Lower lobe of right lung (tissue), 2 donors: ENCODE measurements at regions not wholly inside any gene's neighbourhood (a gene's known extent, or its start where the extent isn't known, plus 50 kb on each side); places are given as distances from the start of the nearest gene placed in this dataset.

Experiments used
- ATAC-seq, 2 donors: fragments of 200-7000 bp; cut with Tn5 transposase; one replicate each; pipeline ENCODE4 v1.9.1; 2020 to 2022; ENCODE audit warnings: mild to moderate bottlenecking in 2 of 2, moderate library complexity in 2 of 2
- DNase-seq: peaks from one replicate; pipeline ENCODE4 v3.0.0-alpha.2; 2020
- H3K27ac ChIP-seq: fragments of 200-600 bp; one replicate; pipeline ENCODE4 v1.8.0; 2022
- H3K27me3 ChIP-seq: fragments of 200-600 bp; one replicate; pipeline ENCODE4 v1.8.0; 2022; ENCODE audit warnings: low read depth
- H3K36me3 ChIP-seq: fragments of 200-600 bp; one replicate; pipeline ENCODE4 v1.8.0; 2022; ENCODE audit warnings: mild to moderate bottlenecking
- H3K4me1 ChIP-seq: fragments of 200-600 bp; one replicate; pipeline ENCODE4 v1.8.0; 2022
- H3K4me3 ChIP-seq: fragments of 200-600 bp; one replicate; pipeline ENCODE4 v1.8.0; 2022; ENCODE audit warnings: mild to moderate bottlenecking
- H3K9me3 ChIP-seq: fragments of 200-600 bp; one replicate; pipeline ENCODE4 v1.8.0; 2022
- intact Hi-C: fragments of 100-400 bp; cut with DNase I; formaldehyde crosslinking; loops from one replicate; pipeline ENCODE4 v1.11.0; 2022
- TF ChIP-seq, protein P1 (sequence below): fragments of 200-600 bp; IDR thresholded peaks from one replicate; pipeline ENCODE4 v1.8.0; 2022; ENCODE audit warnings: antibody characterized with exemption, mild to moderate bottlenecking
- donor health status: DM: no; HTN: yes; CAD: no; lungs with severe emphysema.

DNA sequence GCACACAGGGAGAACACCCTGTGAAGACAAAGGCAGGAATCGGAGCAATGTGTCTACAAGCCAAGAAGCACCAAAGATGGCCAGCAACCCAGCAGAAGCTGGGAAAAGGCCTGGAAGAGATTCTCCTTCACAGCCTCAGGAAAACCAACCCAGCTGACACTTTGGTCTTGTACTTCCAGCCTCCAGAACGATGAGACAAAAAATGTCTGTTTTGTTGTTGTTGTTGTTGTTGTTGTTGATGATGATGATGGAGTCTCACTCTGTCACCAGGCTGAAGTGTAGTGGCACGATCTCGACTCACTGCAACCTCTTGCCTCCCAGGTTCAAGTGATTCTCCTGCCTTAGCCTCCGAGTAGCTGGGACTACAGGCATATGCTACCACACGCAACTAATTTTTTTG, 157.3 kb downstream of the ETS2 start:
- H3K4me1 ChIP-seq = peaks cover 27% of the 10 kb centered on the region
- TF ChIP-seq, protein P1, sequence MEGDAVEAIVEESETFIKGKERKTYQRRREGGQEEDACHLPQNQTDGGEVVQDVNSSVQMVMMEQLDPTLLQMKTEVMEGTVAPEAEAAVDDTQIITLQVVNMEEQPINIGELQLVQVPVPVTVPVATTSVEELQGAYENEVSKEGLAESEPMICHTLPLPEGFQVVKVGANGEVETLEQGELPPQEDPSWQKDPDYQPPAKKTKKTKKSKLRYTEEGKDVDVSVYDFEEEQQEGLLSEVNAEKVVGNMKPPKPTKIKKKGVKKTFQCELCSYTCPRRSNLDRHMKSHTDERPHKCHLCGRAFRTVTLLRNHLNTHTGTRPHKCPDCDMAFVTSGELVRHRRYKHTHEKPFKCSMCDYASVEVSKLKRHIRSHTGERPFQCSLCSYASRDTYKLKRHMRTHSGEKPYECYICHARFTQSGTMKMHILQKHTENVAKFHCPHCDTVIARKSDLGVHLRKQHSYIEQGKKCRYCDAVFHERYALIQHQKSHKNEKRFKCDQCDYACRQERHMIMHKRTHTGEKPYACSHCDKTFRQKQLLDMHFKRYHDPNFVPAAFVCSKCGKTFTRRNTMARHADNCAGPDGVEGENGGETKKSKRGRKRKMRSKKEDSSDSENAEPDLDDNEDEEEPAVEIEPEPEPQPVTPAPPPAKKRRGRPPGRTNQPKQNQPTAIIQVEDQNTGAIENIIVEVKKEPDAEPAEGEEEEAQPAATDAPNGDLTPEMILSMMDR = no peak
- H3K36me3 ChIP-seq = no peaks in the 10 kb centered on the region
- H3K27ac ChIP-seq = no peak overlapping the region
- H3K4me3 ChIP-seq = no peak overlapping the region
- H3K27me3 ChIP-seq = no peaks in the 10 kb centered on the region
- DNase-seq = no peak
- no peak for ATAC-seq
- intact Hi-C loops = no loop called here
- no peaks in the 10 kb centered on the region for H3K9me3 ChIP-seq

DNA sequence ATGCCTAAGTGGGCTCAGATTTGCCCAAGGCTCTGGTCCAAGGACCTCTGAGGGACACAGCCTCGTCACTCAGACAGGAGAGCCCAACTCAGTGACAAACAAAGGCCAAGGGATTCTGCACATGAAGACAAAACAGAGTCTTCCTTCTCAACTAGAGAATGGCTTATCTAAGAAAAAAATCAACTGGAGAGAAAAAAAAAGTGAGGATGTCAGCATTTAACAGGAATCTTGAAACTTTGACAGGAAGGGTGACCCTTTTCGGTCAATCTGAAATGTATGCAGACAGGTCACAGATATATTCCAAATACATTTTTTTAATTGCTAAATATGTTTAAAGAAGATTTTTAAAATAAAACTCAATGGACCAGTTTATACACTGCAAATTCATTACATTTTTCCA, 154.5 kb downstream of the ETS2 start:
- no peak for DNase-seq
- ATAC-seq = no peak
- Histone ChIP-seq H3K4me3 (no peak overlapping the region), H3K36me3 (no peaks in the 10 kb centered on the region), H3K4me1 (peaks cover 35% of the 10 kb centered on the region), H3K27ac (peak overlapping the region; percentile 81), H3K9me3 (no peaks in the 10 kb centered on the region), H3K27me3 (no peaks in the 10 kb centered on the region)
- intact Hi-C loops = no loop called here
- TF ChIP-seq, protein P1 = no peak

DNA sequence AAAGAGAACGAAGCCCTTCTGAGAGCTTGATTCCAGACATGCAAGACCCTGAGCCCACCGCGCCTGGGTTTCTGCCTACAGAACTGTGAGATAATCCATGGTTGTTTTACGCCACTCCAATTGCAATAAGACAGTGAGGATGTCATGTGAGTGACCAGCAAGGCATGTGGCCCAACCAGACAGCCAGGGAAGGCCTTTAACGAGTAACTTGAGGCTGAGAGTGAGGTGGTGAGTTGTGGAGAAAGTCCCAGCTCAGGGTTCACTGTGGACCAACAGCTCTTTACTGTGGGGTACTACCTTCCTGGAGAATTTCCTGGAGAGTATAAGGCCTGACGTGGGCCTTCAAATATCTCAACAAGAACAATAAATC, 153.9 kb downstream of the ETS2 start:
- H3K4me1 ChIP-seq = peaks cover 33% of the 10 kb centered on the region
- no peak for ATAC-seq
- H3K27ac ChIP-seq = peak overlapping the region; percentile 81
- no peaks in the 10 kb centered on the region for H3K27me3 ChIP-seq
- no peak for DNase-seq
- no peak overlapping the region for H3K4me3 ChIP-seq
- H3K9me3 ChIP-seq = no peaks in the 10 kb centered on the region
- TF ChIP-seq, protein P1 = no peak
- intact Hi-C loops = no loop called here
- H3K36me3 ChIP-seq = no peaks in the 10 kb centered on the region

DNA sequence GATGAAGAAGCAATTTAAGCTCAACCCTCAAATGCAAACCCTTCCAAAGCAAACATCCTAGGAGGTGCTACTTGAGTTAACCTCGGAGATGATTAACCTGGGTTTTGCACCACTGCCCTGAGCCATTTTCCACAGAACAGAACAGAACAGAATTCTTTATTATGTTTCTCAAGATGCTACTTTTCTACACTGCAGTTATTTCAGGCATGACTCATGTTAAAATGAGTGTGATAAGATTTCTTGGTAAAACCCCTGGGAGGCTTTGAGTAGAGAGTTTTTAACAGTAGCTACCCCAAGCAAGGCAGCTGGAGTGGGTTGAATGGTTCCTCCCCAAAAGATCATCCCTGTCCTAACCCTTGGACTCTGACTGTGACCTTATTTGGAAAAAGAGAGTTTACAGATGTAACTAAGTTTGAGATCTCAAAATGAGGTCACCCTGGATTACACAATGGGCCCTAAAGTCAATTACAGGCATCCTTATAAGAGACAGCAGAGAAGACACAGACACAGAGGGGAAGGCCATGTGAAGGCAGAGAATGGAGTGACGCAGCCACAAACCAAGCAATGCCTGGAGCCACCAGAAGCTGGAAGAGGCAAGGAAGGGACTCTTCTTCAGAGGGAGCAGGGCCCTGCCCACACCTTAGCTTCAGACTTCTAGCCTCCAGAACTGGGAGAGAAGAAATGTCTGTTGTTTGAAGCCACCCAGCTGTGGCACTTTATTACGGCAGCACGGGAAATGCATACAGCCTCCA, 153.4 kb downstream of the ETS2 start:
- TF ChIP-seq, protein P1 = no peak
- intact Hi-C loops = no loop called here
- ATAC-seq (peak; percentile 70 to 73), DNase-seq (no peak)
- Histone ChIP-seq H3K4me1 (peaks cover 33% of the 10 kb centered on the region), H3K4me3 (no peak overlapping the region), H3K27me3 (no peaks in the 10 kb centered on the region), H3K27ac (peak overlapping the region; percentile 81), H3K36me3 (no peaks in the 10 kb centered on the region), H3K9me3 (no peaks in the 10 kb centered on the region)

DNA sequence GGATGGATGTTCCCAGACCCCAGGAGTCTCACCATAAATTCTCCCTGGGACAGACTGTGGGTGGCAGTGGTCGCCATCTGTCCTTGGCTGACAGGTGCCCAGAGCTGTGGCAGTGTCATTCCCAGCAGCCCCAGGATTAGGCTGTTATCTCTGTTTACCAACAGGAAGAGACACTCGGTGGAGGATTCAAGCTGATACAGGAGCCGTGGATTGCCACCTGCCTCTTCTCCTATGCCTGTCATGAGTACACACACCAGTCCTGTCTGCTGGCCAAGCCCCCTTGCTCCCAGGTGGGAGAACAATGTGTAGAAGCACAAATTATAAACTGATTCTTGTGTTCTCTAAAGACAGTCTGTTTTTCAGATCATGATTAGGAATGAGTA, 152.6 kb downstream of the ETS2 start:
- DNase-seq (no peak), ATAC-seq (no peak)
- H3K27me3 ChIP-seq = no peaks in the 10 kb centered on the region
- H3K4me1 ChIP-seq = peaks cover 33% of the 10 kb centered on the region
- H3K4me3 ChIP-seq = no peak overlapping the region
- H3K27ac ChIP-seq = no peak overlapping the region
- no peaks in the 10 kb centered on the region for H3K9me3 ChIP-seq
- intact Hi-C loops = no loop called here
- H3K36me3 ChIP-seq = no peaks in the 10 kb centered on the region
- TF ChIP-seq, protein P1 = no peak
